Stimulated activated CD4-positive, alpha-beta T cell treated with anti-CD3 and anti-CD28 coated beads, Interleukin-4, amount 100 ng/mL, for 1 hour (primary cell): ENCODE measurements at regions not wholly inside any gene's neighbourhood (a gene's known extent, or its start where the extent isn't known, plus 50 kb on each side); places are given as distances from the start of the nearest gene placed in this dataset.
"Not testable (repeated sequence)": the region's sequence is repeated elsewhere in the genome, so short reads cannot be mapped to it uniquely, and the experiment has no call there.

Experiments
- DNase-seq: peaks from one replicate; pipeline ENCODE4 v3.0.0-alpha.2; 2020

DNA sequence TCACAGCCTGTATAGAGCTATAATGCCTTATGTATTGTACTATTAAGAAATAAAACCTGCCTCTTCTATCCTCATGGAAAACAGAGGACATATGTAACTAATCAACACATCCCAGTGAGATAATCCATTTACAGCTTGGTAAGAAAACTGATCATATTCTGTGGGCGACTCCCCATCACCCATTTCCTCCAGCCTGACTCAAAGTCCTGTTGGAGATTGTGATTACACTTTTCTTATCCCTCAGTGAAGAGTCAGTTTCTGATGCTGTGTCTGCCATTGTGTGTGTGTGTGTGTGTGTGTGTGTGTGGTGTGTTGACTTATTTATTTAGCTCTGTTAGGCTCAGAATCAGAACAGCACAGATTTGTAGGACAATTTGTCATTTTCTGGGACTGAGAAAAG lies 212.8 kb downstream of the FGF9 start:
- no peak for DNase-seq

DNA sequence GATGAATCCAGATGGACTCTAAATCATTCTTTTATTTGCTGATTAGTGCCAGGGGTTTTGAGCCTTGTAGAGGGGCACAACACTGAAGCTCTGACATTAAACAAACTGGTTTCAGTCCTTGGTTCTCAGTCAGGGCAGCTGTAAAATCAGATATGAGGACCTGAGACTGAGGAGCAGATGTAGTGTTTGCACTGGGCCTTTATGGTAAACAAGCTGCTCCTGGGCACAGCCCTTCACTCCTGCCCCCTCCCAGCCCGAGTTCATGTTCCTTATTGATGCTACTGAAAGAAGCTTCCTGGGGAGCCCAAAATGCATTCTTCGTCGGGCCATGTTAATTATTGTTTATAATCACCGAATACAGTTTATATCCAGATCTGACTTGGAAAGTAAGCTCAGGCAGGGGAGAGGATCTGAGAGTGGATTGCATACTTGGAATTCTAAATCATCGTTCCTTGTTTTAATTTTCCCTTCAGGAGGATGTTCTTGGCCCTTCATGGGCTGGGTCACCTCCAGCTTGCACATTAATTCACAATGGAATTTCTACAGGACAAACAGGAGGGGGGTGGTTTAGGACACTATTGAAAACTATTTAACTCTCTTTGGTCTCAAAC lies 213.5 kb downstream of the FGF9 start:
- DNase-seq: no peak

DNA sequence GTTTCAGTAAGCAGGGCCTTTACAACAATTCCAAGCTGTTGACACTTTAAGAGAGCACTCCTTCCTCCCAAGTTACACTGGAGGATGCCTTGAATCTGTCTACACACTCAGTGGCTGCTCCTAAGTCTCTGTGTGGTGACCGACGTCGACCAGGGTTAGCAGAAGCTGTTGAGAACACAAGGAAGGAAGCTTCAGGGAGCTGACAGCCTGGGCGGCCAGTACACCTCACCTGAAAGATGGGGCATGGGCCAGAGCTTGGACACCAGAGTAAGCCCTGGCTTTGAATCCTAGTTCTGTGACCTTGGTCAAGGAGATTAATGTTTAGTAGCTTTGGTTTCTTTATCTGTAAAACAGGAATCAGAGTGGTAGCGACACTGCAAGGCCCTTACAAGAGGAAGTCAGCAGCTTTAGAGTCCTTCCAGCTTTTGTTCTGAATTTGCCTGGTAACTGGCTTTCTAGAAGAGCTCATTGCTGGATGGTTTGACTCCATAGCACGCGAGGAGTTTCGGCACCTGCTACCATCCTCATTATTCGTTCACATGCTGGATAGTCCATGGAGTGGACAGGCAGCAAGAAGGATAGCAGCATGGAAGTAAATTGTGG lies 214.2 kb downstream of the FGF9 start:
- no peak for DNase-seq

DNA sequence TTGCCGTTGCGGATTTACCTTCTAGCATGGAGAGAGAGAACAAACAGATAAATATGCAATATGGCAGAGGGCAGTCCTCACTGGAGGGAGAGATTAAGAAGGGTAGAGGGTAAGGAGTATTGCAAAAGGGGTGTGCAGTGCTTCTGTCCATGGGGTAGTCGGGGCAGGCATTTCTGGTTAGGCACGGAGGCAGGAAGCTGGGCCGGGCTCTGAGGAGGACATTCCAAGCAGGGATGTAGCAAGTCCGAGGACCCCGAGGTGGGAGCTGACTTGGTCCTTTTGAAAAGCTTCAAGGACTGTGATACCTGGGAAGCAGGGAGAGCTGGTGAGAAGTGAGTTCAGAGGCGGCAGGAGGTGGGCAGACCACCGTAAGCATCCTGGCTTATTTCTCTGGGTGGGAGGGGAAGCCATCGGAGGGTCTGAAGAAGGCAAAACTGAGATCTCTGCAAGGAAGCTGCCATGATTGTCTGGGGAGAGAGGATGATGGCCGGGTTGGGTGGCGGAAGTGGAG lies 214.9 kb downstream of the FGF9 start:
- DNase-seq: no peak

DNA sequence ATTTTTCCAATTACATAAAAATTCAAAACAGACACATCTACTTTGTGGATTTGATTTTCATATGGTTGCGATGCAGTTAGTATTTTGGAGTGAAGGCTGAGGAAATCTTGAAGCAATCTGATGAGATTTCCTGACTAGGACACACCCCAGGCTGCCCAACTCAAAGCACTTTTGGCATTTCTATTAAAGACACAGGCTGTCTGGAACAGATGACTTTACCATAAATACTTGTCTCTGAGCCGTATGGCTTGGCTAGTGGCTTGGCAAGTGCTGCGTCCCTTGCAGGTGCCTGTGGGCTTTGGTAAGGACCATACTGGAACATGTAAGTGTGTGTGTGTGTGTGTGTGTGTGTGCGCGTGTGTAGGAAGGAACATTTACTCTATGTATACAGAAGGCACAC lies 218.8 kb downstream of the FGF9 start:
- DNase-seq: no peak

DNA sequence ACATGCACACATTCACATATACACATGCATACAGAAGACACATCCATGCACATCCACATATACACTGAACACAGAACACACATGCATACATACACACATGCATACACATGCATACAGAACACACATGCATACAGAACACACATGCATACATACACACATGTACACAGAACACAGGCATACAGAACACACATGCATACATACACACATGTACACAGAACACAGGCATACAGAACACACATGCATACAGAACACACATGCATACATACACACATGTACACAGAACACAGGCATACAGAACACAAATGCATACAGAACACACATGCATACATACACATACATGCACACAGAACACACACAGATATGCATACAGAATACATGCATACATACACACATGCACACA lies 219.3 kb downstream of the FGF9 start:
- not testable (repeated sequence) for DNase-seq

DNA sequence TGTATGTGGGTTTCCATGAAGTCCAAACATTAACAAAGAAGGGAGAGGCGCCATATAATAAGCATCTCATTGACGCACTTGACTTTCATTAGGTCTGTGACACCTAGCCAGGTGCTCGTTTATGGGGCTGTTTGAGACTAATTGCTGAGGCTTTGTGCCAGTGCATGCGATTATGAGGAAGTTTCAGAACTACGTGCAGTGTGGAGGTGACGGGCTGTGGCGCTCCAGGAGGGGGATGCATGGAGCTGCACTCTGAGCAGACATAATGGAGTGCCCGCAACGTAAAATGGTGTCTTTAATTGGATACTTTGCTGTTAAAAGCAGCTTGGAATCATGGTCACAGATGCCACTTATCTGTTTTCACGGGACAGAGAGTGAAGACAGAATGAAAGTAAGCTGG lies 223.2 kb downstream of the FGF9 start:
- no peak for DNase-seq

DNA sequence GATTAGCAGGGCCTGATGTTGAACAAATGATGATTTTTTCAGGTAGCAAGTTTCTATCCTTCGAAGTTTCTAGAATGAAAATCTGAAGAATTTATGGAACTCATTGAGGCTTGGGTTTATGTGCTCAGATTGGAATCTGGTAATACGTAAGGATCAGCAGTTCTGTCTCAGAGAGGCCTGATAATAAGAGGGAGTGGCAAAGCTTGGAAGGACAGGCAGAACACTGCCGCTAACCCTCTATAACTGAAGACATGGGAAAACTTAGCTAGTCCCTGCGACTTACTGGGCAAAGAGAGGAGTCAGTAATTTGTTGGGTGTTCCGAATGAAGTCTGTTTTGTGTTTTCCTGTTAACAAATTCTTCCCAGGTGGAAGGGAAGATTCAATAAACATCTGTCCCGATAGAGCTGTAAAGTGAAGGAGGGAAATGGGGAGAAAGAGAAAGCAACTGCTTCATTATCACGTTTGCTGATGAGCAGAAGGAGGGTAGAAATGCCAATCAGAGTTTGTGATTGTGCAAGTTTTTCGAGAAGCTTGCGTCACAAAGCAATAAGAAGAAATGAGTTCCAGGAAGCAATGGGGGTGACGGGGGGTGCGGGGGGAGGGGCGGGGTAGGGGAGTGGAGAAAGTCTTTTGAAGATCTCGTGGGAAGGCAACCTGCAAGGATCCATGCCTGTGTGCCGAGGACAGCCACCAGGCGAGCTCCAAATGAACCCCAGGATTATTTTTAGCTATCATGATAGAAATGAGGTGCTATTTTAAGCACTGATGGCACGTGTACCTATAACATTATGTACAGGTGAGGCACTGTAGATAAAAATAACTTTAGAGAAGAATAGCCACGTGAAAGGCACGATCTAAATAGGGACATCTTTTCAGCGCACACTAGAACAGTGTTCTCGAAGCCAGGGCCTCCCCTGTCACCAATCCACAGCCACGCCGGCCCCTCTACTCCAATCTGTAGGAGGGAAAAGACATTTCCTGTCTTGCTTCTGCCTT lies 224.1 kb downstream of the FGF9 start:
- no peak for DNase-seq

DNA sequence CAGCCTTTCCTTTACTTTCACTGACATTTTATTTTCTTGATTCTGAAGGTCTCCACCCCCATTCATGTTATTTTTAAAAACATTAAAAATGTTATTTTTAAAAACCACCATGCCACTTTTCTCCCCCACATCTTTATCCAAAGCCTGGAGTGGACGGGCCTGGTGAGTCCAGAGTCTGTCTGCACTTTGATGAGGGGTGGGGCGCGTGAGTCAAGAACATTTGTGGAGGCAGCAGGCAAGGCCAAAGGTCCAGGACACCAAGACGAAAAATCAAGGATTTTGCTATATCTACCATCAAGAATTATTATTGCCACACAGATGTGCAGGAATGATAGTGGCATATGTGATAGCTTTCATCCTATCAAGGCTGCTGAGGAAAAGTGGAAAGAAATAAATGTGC lies 224.9 kb downstream of the FGF9 start:
- DNase-seq: no peak

DNA sequence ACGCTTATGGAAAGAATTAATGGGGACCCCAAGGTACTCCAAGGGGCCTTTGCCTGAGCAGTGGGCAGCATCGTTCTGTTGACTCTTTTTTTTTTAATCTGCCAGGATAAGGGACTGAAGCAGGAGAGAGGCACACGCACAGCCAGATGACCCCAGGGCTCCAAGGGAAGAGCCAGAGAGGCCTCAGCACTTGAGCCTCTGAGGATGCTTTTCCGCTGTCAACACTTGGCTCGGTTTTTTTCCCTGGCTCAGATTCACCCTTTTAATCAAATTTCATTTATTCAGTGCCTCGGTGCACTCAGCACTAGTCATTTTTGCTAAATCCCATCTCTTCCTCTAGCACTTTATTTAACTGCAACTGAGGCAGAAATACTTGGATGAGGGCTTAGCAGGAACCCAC lies 226.3 kb downstream of the FGF9 start:
- DNase-seq: no peak

DNA sequence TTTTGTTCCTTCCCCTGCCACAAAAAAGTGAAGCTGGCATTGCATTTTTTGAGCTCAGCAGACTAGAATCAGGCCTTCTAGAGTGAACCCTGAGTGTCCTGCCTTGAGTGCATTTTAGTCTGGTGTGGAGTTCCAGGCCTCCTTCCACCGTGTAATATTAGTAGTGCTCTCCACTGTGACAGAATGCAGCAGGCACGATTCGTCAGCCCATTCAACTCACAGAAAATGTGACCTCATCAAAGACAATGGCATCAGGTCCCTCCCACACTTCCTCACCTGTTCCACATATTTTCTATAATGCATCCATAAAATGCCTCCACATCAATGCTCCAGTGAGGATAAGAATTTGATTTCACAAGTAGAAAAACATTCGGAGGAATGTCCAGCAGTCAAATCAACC lies 227.6 kb downstream of the FGF9 start:
- DNase-seq: no peak

DNA sequence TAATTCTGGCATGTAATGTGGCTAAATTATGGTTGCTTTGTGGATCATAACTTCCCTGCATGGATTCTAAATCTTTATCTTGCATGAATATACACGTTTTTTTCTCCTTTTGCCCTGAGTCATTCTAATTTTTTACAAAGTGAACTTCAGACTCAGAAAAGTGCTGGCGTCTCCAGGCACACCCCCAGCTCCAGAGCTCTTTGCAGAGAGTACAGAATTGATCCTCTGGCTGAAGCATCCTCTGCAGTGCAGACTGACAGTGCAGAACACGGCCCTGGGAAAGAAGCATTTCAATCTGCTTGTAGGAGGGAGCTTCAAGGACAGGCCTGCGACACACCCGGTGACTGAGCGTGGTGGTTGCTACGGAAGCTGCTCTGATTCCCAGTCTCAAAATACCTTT lies 228.1 kb downstream of the FGF9 start:
- DNase-seq: no peak

DNA sequence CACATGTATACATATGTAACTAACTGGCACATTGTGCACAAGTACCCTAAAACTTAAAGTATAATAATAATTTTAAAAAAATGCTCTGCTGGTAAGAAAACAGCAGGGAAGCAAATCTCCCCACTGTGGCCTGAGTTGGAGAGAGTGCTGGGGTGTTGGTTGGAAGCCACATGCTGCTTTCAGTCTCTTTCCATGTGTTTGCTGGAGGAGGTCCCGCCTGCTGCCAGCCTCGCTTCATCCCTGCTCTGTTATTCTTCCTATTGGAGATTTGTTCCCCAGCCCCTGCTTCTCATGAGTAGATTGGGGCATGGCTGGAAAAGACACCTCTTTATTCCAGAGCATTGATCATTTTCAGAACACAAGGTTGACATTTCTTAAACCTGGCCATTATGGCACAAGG lies 230.5 kb downstream of the FGF9 start:
- DNase-seq: no peak

DNA sequence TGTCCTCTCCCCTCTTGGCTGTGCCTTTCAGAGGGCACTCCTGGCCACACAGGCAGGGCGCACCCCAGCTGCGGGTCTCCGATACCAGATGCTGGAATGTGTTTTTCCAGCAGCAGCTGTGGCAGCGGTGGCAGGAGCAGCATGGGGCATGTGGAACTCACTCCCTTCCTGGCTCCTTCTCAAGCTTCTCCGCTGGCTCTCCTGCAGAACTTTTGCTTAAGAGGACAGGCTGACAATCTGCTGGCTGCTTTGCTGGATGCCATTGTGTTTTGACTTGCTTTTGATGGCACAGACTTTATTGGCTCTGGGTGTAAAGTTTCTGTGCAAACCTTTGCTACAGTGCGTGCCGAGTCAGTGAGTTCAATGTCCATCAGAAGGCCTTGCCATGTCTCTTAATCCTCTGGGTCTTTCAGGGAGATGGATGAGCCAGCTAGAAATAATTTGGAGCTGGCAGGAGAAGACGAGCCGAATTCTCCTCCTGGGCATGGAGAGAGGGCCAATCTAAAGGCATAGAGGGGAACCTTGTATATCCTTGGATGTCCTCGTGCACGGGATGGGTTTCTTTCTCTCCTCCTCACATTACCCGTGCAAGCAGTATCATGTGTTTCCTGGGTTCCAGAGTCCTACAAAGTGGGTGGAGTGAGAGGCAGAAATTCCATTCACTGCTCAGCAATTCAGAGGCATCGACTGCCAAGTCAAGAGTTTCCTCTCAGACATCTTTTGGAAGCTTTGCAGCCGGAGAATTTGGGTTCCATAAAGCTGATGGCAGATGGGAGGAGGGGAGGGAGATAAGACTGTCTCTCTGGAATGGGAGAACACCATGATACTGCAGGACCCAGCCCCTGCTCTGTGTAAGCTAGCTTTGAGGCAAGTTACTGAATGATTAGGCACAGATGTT lies 231.2 kb downstream of the FGF9 start:
- no peak for DNase-seq

DNA sequence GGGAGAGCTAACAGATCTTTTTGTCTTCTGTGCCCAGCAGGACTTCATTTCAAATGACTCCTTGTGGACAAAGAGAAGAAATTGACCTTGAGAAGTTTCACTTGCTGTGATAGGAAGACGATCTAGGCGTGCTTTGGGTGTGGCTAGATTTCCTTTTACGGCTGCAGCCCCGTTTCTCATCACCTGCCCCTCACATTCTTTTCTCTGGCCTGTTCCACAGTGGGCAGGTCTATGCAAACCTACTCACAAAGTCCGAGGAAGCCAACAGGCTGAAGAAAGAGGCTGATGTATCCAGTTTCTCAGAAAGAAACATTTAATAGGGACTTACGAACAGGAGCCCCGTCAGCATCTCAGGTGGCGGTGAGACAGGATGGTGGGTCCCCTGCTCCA lies 231.8 kb downstream of the FGF9 start:
- DNase-seq: no peak

DNA sequence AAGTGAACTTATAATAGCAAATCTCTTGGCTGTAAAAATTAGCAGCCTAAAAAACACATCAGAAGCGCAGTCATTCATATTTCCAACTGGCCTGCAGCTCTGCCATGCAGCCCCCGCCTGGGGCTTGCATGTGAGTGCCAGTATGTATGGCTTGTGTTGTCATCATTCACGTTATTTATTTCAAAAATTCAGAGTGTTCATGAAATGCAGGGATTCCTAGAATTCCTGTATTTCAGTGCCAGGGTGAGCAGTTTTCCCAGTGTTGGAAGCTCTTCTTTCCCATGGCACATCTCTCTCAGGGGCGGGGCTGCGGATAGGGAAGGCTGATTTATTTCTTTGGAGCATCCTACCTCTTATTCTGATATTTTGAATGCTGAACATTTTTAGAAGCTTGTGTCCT lies 234.6 kb downstream of the FGF9 start:
- DNase-seq: no peak

DNA sequence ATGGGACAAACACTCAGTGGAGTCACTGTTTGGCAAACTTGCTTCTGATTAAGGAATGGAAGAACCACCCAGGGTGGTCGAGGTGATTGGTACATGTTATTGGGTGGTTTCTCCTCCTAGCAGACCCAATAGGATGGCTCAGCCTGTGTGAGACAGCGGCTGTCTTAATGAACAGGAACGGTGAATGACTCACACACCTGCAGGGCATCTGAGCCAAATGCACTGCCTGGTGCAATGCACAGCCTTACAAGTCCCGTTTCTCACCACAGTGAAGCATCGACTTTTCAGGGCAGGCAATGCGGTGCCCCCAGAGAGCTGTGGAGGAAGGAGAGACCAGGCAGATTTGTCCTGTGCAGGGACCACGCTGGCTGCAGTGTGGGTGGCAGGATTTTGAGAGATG lies 238.5 kb downstream of the FGF9 start:
- no peak for DNase-seq

DNA sequence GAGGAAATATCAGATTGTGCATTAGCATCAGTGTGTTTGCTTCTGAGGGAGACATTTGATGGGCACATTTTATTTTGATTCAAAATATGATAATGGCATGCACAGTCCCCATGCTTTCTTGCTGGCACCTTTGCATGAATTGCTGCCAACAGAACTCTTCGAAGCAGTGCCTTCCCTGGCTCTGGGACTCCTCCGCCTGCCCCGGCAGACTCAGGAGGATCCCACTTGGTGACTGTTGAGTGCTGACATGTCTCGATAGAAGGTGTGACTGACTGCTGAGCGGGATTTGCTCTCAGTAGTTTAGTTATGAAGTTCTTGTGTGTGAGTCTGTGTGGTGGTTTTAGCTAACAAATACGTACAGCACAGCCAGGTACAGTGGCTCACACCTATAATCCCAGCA lies 239.7 kb downstream of the FGF9 start:
- no peak for DNase-seq

DNA sequence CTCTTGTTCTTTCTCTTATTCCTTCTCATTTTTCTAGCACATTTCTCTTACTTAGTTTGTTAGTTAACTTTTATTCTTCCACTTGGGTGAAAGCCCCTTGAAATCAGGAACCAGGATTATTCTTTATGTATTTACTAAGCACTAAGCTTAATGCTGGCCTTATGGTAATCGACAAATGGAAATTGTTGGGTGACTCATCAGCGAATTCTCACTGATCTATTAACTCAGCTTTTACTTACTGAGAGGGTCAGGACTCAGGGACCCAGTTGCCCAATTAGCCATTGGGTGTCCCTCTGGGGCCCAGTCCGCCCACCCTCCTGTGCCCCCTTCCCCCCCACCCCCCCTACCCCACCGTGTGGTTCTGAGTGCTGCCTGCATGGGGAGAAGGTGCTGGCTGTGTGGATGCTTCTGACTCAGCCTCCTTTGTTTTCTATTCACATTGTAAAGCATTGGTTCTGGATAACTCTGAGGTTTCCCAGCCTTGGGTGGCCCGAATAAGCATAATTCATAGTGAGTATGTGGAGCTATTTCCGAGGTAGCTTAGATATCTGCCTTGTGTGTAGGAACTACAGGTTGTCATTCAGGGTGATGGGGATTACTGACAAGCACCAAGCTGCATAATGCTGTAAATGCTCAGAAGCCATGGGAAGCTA lies 240.9 kb downstream of the FGF9 start:
- no peak for DNase-seq

DNA sequence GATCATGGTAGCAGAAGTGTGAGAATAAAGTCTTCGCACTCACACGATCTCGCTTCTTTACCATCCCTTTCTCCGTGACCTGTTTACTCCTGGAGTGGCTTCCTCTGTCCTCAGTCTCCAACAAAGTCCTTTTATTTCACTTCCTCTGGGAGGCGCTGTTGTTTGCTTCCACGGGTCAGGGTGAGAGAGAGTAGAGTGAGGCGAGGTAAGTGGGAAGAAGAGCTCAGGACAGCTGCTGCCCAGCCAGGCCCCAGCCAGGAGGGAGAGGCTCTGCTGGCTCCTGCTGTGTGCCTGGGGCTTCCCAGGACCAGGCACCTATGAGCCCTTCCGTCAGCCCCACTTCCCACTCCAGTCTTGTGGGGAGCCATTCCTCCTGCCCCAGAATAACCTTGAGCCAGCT lies 242.1 kb downstream of the FGF9 start:
- DNase-seq: no peak

DNA sequence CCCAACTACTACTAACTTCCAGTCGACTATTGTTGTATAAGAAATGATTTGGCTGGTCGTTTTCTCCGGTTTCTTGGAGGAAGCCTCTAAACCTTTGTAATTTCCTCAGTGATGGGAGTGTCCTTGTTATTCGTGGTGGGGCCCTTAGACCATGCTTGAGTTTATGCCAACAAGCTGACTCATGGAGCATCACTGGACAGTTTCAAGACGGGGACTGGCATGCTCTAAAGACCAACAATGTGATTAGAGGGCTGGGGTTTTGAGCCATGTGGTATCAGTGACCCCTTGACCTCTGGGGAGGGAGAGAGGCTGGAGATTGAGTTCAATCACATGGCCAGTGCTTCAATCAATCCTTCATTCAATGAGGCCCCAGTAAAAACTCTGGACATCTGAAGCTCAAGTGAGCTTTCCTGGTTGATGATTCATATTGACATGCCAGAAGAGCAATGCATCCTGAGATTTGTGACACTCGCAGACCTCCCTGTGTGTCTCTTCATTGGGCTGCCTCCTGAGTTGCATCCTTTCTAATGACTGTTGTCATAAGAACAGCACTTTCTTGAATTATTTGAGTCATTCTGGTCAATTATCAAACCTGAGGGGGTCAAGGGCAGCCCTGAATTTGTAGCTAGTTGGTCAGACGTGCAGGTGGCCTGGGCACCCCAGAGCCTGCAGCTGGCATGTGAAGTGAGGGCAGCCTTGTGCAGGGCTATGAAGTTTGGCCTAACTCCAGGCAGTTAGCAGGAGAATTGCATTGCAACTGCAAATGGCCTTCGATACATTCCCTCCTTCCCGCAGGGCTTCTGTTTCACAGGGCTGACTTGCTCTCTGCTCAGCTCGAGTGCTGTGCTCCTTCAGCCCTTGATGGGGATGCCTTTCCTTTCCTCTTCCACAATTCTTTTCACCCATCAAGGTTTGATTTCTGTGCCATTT lies 246.5 kb downstream of the FGF9 start:
- DNase-seq: no peak
